CD14-positive monocyte (primary cell): ENCODE measurements at regions not wholly inside any gene's neighbourhood (a gene's known extent, or its start where the extent isn't known, plus 50 kb on each side); places are given as distances from the start of the nearest gene placed in this dataset.

Experiments
- DNase-seq, 3 donors: peaks; one replicate each; pipeline ENCODE4 v3.0.0-alpha.2; 2011 to 2022
- H2AFZ ChIP-seq: 2 replicates; pipeline ENCODE4 v1.6.0; 2012; ENCODE audit warnings: mild to moderate bottlenecking, low read depth, low read length, inconsistent platforms; ENCODE audit not compliant: insufficient read depth, poor library complexity, severe bottlenecking
- H3K27ac ChIP-seq, 2 donors: 1 replicate in 1 of 2; 2 replicates in 1 of 2; pipeline ENCODE4 v1.5.1; 2012 to 2013; ENCODE audit warnings: low read length in 2 of 2, control low read depth in 1 of 2, inconsistent platforms in 1 of 2, low read depth in 1 of 2, mild to moderate bottlenecking in 1 of 2
- H3K27me3 ChIP-seq, 2 donors: one replicate each; pipeline versions ENCODE4 v1.6.0 to v1.6.1; 2011 to 2013; ENCODE audit warnings: low read length in 2 of 2; ENCODE audit not compliant: control insufficient read depth in 2 of 2, insufficient read depth in 2 of 2
- H3K36me3 ChIP-seq, 2 donors: replicated peaks in 1 of 2; 1 replicate in 1 of 2; 2 replicates in 1 of 2; pipeline versions ENCODE4 v1.5.1 to v1.6.1; 2012 to 2013; ENCODE audit warnings: low read length in 2 of 2, control low read depth in 1 of 2, inconsistent platforms in 1 of 2, mild to moderate bottlenecking in 1 of 2; ENCODE audit not compliant: insufficient read depth in 2 of 2, control insufficient read depth in 1 of 2
- H3K4me1 ChIP-seq, 2 donors: 1 replicate in 1 of 2; 2 replicates in 1 of 2; pipeline versions ENCODE4 v1.5.1 to v1.6.1; 2012 to 2013; ENCODE audit warnings: low read length in 2 of 2, control low read depth in 1 of 2, inconsistent platforms in 1 of 2, mild to moderate bottlenecking in 1 of 2, moderate library complexity in 1 of 2; ENCODE audit not compliant: insufficient read depth in 2 of 2, control insufficient read depth in 1 of 2
- H3K4me2 ChIP-seq: replicated peaks from 2 replicates; pipeline ENCODE3; 2012; ENCODE audit warnings: low read length, moderate library complexity, mild to moderate bottlenecking; ENCODE audit not compliant: poor library complexity, severe bottlenecking; ENCODE audit errors: extremely low read depth
- H3K4me3 ChIP-seq, 3 experiments: fragments of 200-600 bp in 1 of 3; sonication (generic) in 1 of 3; replicated peaks in 1 of 3; 1 replicate in 2 of 3; 2 replicates in 1 of 3; pipeline ENCODE4 v1.5.1; 2011 to 2013; ENCODE audit warnings: low read length in 3 of 3, mild to moderate bottlenecking in 3 of 3, control low read depth in 2 of 3, low read depth in 2 of 3, inconsistent platforms in 1 of 3, moderate library complexity in 1 of 3
- H3K79me2 ChIP-seq: 2 replicates; pipeline ENCODE4 v1.6.0; 2012; ENCODE audit warnings: mild to moderate bottlenecking, control low read depth, inconsistent platforms, low read length, moderate library complexity; ENCODE audit not compliant: insufficient read depth
- H3K9ac ChIP-seq: 2 replicates; pipeline ENCODE4 v1.6.0; 2017; ENCODE audit warnings: low read length, mild to moderate bottlenecking; ENCODE audit not compliant: insufficient read depth, poor library complexity, severe bottlenecking
- H3K9me3 ChIP-seq, 2 donors: replicated peaks in 1 of 2; 1 replicate in 1 of 2; 2 replicates in 1 of 2; pipeline versions ENCODE4 v1.5.1 to v1.6.1; 2012 to 2013; ENCODE audit warnings: low read length in 2 of 2, control low read depth in 1 of 2; ENCODE audit not compliant: control insufficient read depth in 1 of 2, insufficient read depth in 1 of 2
- H4K20me1 ChIP-seq: 2 replicates; pipeline ENCODE4 v1.6.0; 2012; ENCODE audit warnings: mild to moderate bottlenecking, low read length, control low read depth, moderate library complexity; ENCODE audit not compliant: insufficient read depth
- H3K27ac Mint-ChIP-seq, 7 donors: one replicate each; pipeline ENCODE4 v1.8.0; 2020; ENCODE audit warnings: mild to moderate bottlenecking in 7 of 7, mixed read lengths in 7 of 7, moderate library complexity in 6 of 7, inconsistent platforms in 2 of 7
- H3K27me3 Mint-ChIP-seq, 3 donors: one replicate each; pipeline ENCODE4 v1.8.0; 2021 to 2022; ENCODE audit warnings: low read depth in 3 of 3, mild to moderate bottlenecking in 3 of 3, mixed read lengths in 3 of 3, moderate library complexity in 3 of 3, inconsistent platforms in 1 of 3
- H3K36me3 Mint-ChIP-seq, 2 donors: one replicate each; pipeline ENCODE4 v1.8.0; 2020; ENCODE audit warnings: mixed read lengths in 2 of 2, inconsistent platforms in 1 of 2, mild to moderate bottlenecking in 1 of 2
- H3K4me1 Mint-ChIP-seq: one replicate; pipeline ENCODE4 v1.8.0; 2020; ENCODE audit warnings: mild to moderate bottlenecking, mixed read lengths
- H3K4me3 Mint-ChIP-seq, 2 donors: one replicate each; pipeline ENCODE4 v1.8.0; 2020; ENCODE audit warnings: mild to moderate bottlenecking in 2 of 2, mixed read lengths in 2 of 2, moderate library complexity in 1 of 2
- H3K9me3 Mint-ChIP-seq, 7 donors: one replicate each; pipeline ENCODE4 v1.8.0; 2020 to 2022; ENCODE audit warnings: mixed read lengths in 7 of 7, mild to moderate bottlenecking in 6 of 7, moderate library complexity in 6 of 7, inconsistent platforms in 2 of 7
- WGBS: methylation state at CpG from one replicate; pipeline ENCODE4 v1.1.5; 2013; ENCODE audit warnings: missing lambda C conversion rate; ENCODE audit not compliant: insufficient coverage; 5-methylcytosine and 5-hydroxymethylcytosine counted together
- intact Hi-C, 2 donors: fragments of 100-400 bp; cut with micrococcal nuclease; formaldehyde crosslinking; loops; one replicate each; pipeline versions ENCODE4 v1.15.0 to v1.15.1; 2023
- TF ChIP-seq, protein P1 (sequence below): fragments of 200-600 bp; IDR thresholded peaks from one replicate; pipeline ENCODE4 v1.8.0; 2022; ENCODE audit warnings: antibody characterized with exemption, mild to moderate bottlenecking

DNA sequence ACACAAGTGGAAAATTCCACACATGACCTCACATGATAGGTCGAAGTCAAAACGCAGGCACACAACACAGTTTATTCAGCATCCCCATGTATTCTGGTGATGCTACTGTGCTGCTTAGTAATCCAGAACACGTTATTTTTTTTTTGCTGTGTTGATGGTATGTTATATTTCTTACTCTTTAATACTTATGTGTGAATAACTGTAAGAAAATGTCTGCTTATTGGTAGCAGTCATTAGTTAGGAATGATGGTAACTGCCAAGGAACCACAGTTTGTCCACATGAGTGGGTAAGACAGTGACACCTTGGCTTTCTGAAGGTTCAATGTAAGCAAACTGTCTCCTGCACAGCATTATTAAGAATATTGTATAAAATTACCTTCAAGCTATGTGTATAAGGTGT, 107.7 kb upstream of the DAPK1 start:
- Histone ChIP-seq H2AFZ (no peak overlapping the region), H3K4me2 (no peak overlapping the region), H3K9me3 (no peaks in the 10 kb centered on the region), H3K4me1 (no peaks in the 10 kb centered on the region), H3K9ac (no peak overlapping the region), H3K79me2 (no peaks in the 10 kb centered on the region), H3K36me3 (no peaks in the 10 kb centered on the region), H3K27ac (no peak overlapping the region), H3K27me3 (no peaks in the 10 kb centered on the region), H3K4me3 (no peak overlapping the region), H4K20me1 (no peaks in the 10 kb centered on the region)
- peaks cover 0 to 5% (median 2%) of the 10 kb centered on the region in 7 donors for H3K9me3 Mint-ChIP-seq
- no CpG with 5 or more reads among the region's 3 CpGs for WGBS
- peaks cover 1 to 5% (median 4%) of the 10 kb centered on the region in 3 donors for H3K27me3 Mint-ChIP-seq
- no peak overlapping the region for H3K27ac Mint-ChIP-seq
- no peaks in the 10 kb centered on the region for H3K36me3 Mint-ChIP-seq
- no peak for DNase-seq
- H3K4me3 Mint-ChIP-seq = no peak overlapping the region
- intact Hi-C loops = no loop called here
- H3K4me1 Mint-ChIP-seq = no peaks in the 10 kb centered on the region
- TF ChIP-seq, protein P1, sequence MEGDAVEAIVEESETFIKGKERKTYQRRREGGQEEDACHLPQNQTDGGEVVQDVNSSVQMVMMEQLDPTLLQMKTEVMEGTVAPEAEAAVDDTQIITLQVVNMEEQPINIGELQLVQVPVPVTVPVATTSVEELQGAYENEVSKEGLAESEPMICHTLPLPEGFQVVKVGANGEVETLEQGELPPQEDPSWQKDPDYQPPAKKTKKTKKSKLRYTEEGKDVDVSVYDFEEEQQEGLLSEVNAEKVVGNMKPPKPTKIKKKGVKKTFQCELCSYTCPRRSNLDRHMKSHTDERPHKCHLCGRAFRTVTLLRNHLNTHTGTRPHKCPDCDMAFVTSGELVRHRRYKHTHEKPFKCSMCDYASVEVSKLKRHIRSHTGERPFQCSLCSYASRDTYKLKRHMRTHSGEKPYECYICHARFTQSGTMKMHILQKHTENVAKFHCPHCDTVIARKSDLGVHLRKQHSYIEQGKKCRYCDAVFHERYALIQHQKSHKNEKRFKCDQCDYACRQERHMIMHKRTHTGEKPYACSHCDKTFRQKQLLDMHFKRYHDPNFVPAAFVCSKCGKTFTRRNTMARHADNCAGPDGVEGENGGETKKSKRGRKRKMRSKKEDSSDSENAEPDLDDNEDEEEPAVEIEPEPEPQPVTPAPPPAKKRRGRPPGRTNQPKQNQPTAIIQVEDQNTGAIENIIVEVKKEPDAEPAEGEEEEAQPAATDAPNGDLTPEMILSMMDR = no peak

DNA sequence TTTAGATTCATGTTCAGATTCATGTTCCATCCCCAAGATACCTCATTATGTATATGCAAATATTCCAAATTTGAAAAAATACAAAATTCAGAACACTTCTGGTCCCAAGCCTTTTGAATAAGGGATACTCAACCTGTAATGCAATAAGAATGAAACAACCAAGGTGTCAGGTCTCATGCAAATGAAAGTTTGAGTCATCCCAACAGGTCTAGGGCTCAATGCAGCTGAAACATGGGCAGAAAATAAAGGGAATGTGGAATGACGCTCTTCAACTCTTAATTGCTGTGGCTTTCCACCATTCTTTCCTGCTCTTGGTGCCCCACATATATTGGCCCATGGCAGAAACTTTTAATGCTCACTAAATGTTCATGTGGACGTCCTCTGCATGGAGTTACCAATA, 107.3 kb upstream of the DAPK1 start:
- WGBS = no CpG with 5 or more reads among the region's 2 CpGs
- Histone ChIP-seq H3K27ac (no peak overlapping the region), H3K27me3 (no peaks in the 10 kb centered on the region), H3K9me3 (no peaks in the 10 kb centered on the region), H3K4me3 (no peak overlapping the region), H3K4me1 (no peaks in the 10 kb centered on the region), H3K79me2 (no peaks in the 10 kb centered on the region), H3K9ac (no peak overlapping the region), H4K20me1 (no peaks in the 10 kb centered on the region), H3K4me2 (no peak overlapping the region), H2AFZ (no peak overlapping the region), H3K36me3 (no peaks in the 10 kb centered on the region)
- TF ChIP-seq, protein P1 = no peak
- Mint-ChIP-seq H3K36me3 (no peaks in the 10 kb centered on the region), H3K4me3 (no peak overlapping the region), H3K4me1 (no peaks in the 10 kb centered on the region), H3K9me3 (peaks cover 0 to 5% (median 2%) of the 10 kb centered on the region in 7 donors), H3K27ac (no peak overlapping the region), H3K27me3 (peaks cover 1 to 5% (median 5%) of the 10 kb centered on the region in 3 donors)
- intact Hi-C loops = no loop called here
- no peak for DNase-seq
